ENCODE measurements at regions not wholly inside any gene's neighbourhood (a gene's known extent, or its start where the extent isn't known, plus 50 kb on each side); places are given as distances from the start of the nearest gene placed in this dataset.

GRCh38 chr18:5721924-5722323, 173.4 kb downstream of the TMEM200C start:
- no peak for TF ChIP-seq CTCF (IDR thresholded peaks at IDR 0.05; ENCODE audit: low read depth, low read length)
- H3K4me3 ChIP-seq (ENCODE audit: low read depth, low read length) = no peak overlapping the region

DNA sequence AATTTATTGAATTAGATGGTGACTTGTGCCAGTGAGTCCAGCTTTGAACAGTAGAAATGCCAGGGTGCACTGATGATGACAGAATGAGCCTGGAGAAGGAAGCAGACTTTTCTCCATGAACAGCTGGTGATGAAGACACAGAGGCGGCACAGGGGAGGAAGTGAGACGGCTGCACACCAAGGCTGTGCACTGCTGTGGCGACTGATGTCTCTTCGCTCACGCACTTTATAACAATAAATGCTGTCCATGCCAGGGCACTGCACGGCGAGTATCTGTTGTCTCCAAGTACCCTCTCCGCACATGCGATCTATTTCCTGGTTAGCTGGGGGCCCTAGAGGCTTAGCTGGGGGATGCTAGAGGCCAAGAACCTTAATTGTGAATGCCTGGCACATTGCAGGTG, 175.2 kb downstream of the TMEM200C start:
- H3K4me3 ChIP-seq (ENCODE audit: low read depth, low read length) = no peak overlapping the region
- TF ChIP-seq CTCF (IDR thresholded peaks at IDR 0.05; ENCODE audit: low read depth, low read length) = no peak

- no peak for TF ChIP-seq CTCF (IDR thresholded peaks at IDR 0.05; ENCODE audit: low read depth, low read length)
- no peak overlapping the region for H3K4me3 ChIP-seq (ENCODE audit: low read depth, low read length)
Observed at GRCh38 chr18:5717256-5717655, 173.5 kb upstream of the EPB41L3 start.

DNA sequence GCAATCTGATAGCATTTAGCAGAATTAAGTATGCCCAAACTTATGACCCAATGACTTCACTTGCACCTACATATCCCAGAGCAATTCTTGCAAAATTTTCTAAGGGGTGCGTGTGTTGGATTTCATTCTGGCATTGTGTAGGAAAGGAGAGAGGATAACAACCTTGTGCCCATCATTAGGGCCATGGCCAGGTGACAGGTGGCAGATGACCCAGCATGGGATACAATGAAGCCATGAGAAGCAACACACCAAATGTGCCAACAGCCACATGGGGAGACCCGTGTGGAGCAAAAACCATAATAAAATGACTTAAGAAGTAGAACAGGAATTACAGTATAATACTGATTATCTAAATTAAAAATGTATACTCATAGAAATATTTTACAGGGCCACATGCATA, 166.9 kb upstream of the EPB41L3 start:
- TF ChIP-seq CTCF (IDR thresholded peaks at IDR 0.05; ENCODE audit: low read depth, low read length) = no peak
- H3K4me3 ChIP-seq (ENCODE audit: low read depth, low read length) = no peak overlapping the region

DNA sequence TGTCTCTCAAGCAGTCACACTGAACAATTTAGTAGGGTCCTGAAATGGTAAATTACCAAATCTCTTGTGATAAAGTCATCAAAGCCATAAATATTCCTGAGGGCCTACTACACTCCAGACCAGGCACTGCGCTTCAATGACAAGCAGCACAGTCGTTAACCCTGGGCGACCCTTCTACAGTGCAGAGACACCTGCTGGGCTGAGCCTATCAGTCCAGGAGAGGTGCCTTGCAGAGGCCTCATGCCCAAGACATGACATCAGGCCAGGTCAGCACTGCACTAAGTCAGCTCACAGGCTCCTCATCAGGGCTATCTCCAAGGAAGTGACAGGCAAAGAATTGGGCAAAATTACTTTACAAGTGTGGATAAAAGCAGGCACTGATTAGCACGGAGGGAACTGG, 166.4 kb upstream of the EPB41L3 start:
- TF ChIP-seq CTCF (IDR thresholded peaks at IDR 0.05; ENCODE audit: low read depth, low read length) = no peak
- H3K4me3 ChIP-seq (ENCODE audit: low read depth, low read length) = no peak overlapping the region

DNA sequence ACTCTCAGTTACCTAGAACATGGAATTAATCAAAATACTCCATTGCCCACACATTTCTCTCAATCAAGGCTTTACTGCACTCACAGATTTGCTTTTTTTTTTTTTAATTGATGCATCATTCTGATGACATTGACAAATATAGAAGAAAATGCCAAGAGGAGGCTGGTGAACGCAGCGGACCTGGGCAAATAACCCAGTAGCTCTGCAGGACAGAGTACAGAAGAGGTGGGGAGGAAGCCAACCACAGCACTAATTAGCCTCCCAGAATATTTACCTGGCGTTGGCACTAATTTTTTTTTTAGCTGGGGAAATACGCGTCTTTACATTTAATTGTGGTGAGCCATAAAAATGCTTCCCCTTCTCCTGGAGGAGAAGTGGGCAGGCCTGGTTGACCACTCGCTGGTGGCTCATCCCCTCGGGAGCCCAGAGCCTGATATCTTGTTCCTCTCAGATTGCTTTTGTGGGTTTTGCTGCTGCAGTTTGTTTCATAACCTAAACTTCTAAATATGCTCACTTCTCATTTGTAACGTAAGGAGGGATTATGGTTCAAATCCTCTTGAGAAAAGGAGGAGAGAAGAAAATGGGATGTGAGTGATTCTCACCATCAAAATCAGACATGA, 165.8 kb upstream of the EPB41L3 start:
- TF ChIP-seq CTCF (IDR thresholded peaks at IDR 0.05; ENCODE audit: low read depth, low read length) = no peak
- no peak overlapping the region for H3K4me3 ChIP-seq (ENCODE audit: low read depth, low read length)

DNA sequence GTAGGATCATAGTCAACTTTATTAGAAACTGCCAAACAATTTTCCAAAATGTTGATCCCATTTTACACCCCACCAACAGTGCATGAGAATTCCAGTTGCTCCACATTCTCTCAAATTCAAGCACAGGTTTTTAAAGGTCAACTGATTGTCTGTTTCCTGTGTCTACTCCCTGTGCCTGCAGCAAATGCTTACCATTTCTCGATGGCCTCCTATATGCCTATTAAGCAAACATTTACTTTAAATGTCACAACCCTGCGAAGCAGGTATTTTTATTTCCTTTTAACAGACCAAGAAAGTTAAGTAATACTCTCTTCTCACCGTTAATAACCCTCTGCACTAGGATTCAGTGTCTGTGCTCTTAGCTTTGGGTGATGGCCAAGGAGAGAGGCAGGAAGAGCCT, 163.8 kb upstream of the EPB41L3 start:
- no peak overlapping the region for H3K4me3 ChIP-seq (ENCODE audit: low read depth, low read length)
- no peak for TF ChIP-seq CTCF (IDR thresholded peaks at IDR 0.05; ENCODE audit: low read depth, low read length)
